Activated T-cell treated with anti-CD3 and anti-CD28 coated beads, Interleukin-2, amount 50 U/mL, for 4 hours (primary cell): ENCODE measurements at regions not wholly inside any gene's neighbourhood (a gene's known extent, or its start where the extent isn't known, plus 50 kb on each side); places are given as distances from the start of the nearest gene placed in this dataset.
"Not testable (repeated sequence)": the region's sequence is repeated elsewhere in the genome, so short reads cannot be mapped to it uniquely, and the experiment has no call there.

ENCODE experiments used
- ATAC-seq, 2 donors: fragments of 200-7000 bp; cut with Tn5 transposase; one replicate each; pipeline ENCODE4 v1.10.0; 2021
- DNase-seq: peaks from one replicate; pipeline ENCODE4 v3.0.0-alpha.2; 2020
- H3K27me3 Mint-ChIP-seq: one replicate; pipeline ENCODE4 v1.8.0; 2021; ENCODE audit warnings: low read depth, mixed read lengths
- H3K36me3 Mint-ChIP-seq: one replicate; pipeline ENCODE4 v1.8.0; 2022; ENCODE audit warnings: mixed read lengths; ENCODE audit not compliant: insufficient read depth
- H3K4me1 Mint-ChIP-seq: one replicate; pipeline ENCODE4 v1.8.0; 2021; ENCODE audit warnings: low read depth, mixed read lengths
- H3K4me3 Mint-ChIP-seq: one replicate; pipeline ENCODE4 v1.8.0; 2021; ENCODE audit warnings: mild to moderate bottlenecking, moderate library complexity, mixed read lengths
- H3K9me3 Mint-ChIP-seq: one replicate; pipeline ENCODE4 v1.8.0; 2021; ENCODE audit warnings: mixed read lengths

DNA sequence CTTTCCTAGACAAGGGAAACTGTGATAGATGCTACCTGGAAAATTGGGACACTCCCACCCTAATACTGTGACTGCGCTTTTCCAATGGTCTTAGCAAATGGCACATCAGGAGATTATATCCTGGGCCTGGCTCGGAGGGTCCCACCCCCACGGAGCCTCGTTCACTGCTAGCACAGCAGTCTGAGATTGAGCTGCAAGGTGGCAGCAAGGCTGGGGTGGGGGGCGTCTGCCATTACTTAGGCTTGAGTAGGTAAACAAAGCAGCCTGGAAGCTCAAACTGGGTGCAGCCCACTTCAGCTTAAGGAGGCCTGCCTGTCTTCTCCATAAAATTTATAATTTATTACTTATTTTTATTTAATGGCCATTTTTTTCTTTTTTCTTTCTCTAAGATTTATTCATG lies 802.1 kb upstream of the SLC39A10 start:
- DNase-seq (no peak), ATAC-seq (no peak)
- Mint-ChIP-seq H3K27me3 (peaks cover 1% of the 10 kb centered on the region), H3K4me3 (no peak overlapping the region), H3K9me3 (peaks cover 5% of the 10 kb centered on the region), H3K36me3 (no peaks in the 10 kb centered on the region), H3K4me1 (no peaks in the 10 kb centered on the region)

DNA sequence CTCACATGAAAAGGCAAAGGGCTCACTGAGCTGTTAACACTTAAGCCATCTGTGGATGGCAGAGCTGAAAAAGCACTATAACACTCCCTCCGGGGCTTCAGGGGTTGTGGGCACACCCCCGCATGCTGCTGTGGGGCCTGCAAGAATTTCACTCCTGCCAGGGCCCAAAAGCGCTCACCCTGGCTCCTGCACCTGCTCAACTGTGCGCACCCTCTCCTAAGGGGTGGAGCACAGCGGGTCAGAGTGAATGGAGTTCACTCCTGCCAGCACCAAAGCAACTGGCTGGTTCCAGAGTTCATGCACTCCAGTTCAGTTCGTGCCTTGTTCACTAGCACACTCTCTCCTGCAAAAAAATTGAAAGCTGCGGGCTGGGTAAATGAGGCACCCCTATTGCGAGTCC lies 814.2 kb upstream of the SLC39A10 start:
- Mint-ChIP-seq H3K4me3 (no peak overlapping the region), H3K9me3 (no peaks in the 10 kb centered on the region), H3K27me3 (peaks cover 2% of the 10 kb centered on the region), H3K36me3 (no peaks in the 10 kb centered on the region), H3K4me1 (no peaks in the 10 kb centered on the region)
- no peak for DNase-seq
- ATAC-seq, result no peak

DNA sequence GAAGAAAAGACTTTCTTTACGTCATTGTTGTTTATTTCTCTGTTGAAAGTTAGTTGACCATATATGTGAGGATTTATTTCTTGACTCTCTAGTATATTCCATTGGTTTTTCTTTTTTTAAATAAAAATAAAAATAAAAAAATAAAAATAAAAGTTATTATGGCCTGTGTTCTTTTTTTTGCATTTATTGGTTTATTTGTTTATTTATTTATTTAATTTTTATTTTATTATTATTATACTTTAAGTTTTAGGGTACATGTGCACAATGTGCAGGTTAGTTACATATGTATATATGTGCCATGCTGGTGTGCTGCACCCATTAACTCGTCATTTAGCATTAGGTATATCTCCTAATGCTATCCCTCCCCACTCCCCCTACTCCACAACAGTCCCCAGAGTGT lies 822.7 kb upstream of the SLC39A10 start:
- not testable (repeated sequence) for H3K4me3 Mint-ChIP-seq, H3K4me1 Mint-ChIP-seq, H3K9me3 Mint-ChIP-seq, ATAC-seq, H3K36me3 Mint-ChIP-seq, DNase-seq, H3K27me3 Mint-ChIP-seq

GRCh38 chr2:194826241-194826640 lies 830.8 kb upstream of the SLC39A10 start:
- Mint-ChIP-seq H3K27me3 (no peaks in the 10 kb centered on the region), H3K9me3 (no peaks in the 10 kb centered on the region), H3K36me3 (no peaks in the 10 kb centered on the region), H3K4me1 (no peaks in the 10 kb centered on the region), H3K4me3 (no peak overlapping the region)
- ATAC-seq, result no peak
- DNase-seq, result no peak

- no peak overlapping the region for H3K4me3 Mint-ChIP-seq
- no peaks in the 10 kb centered on the region for H3K27me3 Mint-ChIP-seq
- no peaks in the 10 kb centered on the region for H3K36me3 Mint-ChIP-seq
- no peaks in the 10 kb centered on the region for H3K4me1 Mint-ChIP-seq
- ATAC-seq (no peak), DNase-seq (no peak)
- H3K9me3 Mint-ChIP-seq, result no peaks in the 10 kb centered on the region
Observed at GRCh38 chr2:194824450-194824849, 832.6 kb upstream of the SLC39A10 start.

GRCh38 chr2:194822657-194823056 lies 834.4 kb upstream of the SLC39A10 start:
- Mint-ChIP-seq H3K27me3 (no peaks in the 10 kb centered on the region), H3K36me3 (no peaks in the 10 kb centered on the region), H3K4me1 (no peaks in the 10 kb centered on the region), H3K4me3 (no peak overlapping the region), H3K9me3 (no peaks in the 10 kb centered on the region)
- no peak for DNase-seq
- ATAC-seq, result no peak

DNA sequence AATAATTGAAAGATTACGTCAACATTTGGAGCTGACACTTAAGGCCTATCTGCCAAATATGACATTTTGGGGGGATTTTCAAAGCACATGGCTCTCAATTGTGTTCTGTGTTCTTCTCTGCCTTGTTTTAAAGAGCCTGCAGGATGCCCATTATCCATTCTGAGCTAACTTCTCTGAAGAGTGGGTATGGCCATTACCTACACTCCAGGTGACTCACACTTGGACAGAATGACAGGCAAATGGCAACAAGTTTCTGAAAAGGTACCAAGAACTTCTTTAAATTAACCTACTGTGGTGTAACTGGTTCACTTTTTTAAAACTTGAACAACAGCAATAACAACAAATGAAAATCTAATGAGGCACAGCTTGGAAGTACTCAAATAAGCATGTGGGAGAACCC lies 834.9 kb upstream of the SLC39A10 start:
- DNase-seq (no peak), ATAC-seq (no peak)
- no peaks in the 10 kb centered on the region for H3K4me1 Mint-ChIP-seq
- H3K36me3 Mint-ChIP-seq, result no peaks in the 10 kb centered on the region
- H3K27me3 Mint-ChIP-seq, result no peaks in the 10 kb centered on the region
- no peaks in the 10 kb centered on the region for H3K9me3 Mint-ChIP-seq
- H3K4me3 Mint-ChIP-seq, result no peak overlapping the region

DNA sequence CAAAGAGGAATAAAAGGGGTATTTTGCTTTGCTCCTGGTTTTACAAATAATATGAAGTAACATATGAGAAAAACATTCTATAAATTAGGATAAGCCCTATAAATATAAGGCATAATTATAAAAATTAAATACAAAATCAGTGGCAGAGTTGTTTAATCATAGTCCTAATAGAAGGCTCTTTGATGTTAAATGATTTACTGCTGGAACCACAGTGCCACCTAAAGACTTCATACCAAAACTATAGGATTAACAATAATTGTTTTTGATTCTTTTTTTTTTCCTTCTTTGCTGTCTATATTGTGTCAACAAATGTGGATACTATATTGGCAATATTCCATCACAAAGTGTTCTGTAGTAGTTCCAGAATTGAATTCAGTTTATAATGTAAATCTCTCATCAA lies 837.7 kb upstream of the SLC39A10 start:
- Mint-ChIP-seq H3K27me3 (no peaks in the 10 kb centered on the region), H3K36me3 (no peaks in the 10 kb centered on the region), H3K4me3 (no peak overlapping the region), H3K9me3 (no peaks in the 10 kb centered on the region), H3K4me1 (no peaks in the 10 kb centered on the region)
- DNase-seq (no peak), ATAC-seq (no peak)

GRCh38 chr2:194815475-194815874 lies 841.6 kb upstream of the SLC39A10 start:
- Mint-ChIP-seq H3K4me3 (no peak overlapping the region), H3K9me3 (no peaks in the 10 kb centered on the region), H3K27me3 (no peaks in the 10 kb centered on the region), H3K36me3 (no peaks in the 10 kb centered on the region), H3K4me1 (no peaks in the 10 kb centered on the region)
- ATAC-seq (no peak), DNase-seq (no peak)

- Mint-ChIP-seq H3K27me3 (no peaks in the 10 kb centered on the region), H3K36me3 (no peaks in the 10 kb centered on the region), H3K9me3 (peaks cover 14% of the 10 kb centered on the region), H3K4me1 (no peaks in the 10 kb centered on the region), H3K4me3 (no peak overlapping the region)
- DNase-seq, result no peak
- no peak for ATAC-seq
Observed at GRCh38 chr2:194802589-194802988, 854.4 kb upstream of the SLC39A10 start.

- not testable (repeated sequence) for H3K4me1 Mint-ChIP-seq, ATAC-seq, H3K4me3 Mint-ChIP-seq, H3K9me3 Mint-ChIP-seq, H3K27me3 Mint-ChIP-seq, DNase-seq, H3K36me3 Mint-ChIP-seq
Observed at GRCh38 chr2:194787071-194787470, 870.0 kb upstream of the SLC39A10 start.

GRCh38 chr2:194771394-194771793 lies 885.6 kb upstream of the SLC39A10 start:
- H3K4me1 Mint-ChIP-seq, H3K4me3 Mint-ChIP-seq, DNase-seq, H3K36me3 Mint-ChIP-seq, ATAC-seq, H3K9me3 Mint-ChIP-seq, H3K27me3 Mint-ChIP-seq: not testable (repeated sequence)

- no peaks in the 10 kb centered on the region for H3K27me3 Mint-ChIP-seq
- H3K4me3 Mint-ChIP-seq, result no peak overlapping the region
- no peaks in the 10 kb centered on the region for H3K36me3 Mint-ChIP-seq
- ATAC-seq (no peak), DNase-seq (no peak)
- H3K4me1 Mint-ChIP-seq, result no peaks in the 10 kb centered on the region
- peaks cover 8% of the 10 kb centered on the region for H3K9me3 Mint-ChIP-seq
Observed at GRCh38 chr2:194769030-194769429, 888.0 kb upstream of the SLC39A10 start.

GRCh38 chr2:194765723-194766122 lies 891.3 kb upstream of the SLC39A10 start:
- H3K4me3 Mint-ChIP-seq, result no peak overlapping the region
- H3K27me3 Mint-ChIP-seq, result no peaks in the 10 kb centered on the region
- no peaks in the 10 kb centered on the region for H3K9me3 Mint-ChIP-seq
- ATAC-seq (no peak), DNase-seq (no peak)
- H3K36me3 Mint-ChIP-seq, result no peaks in the 10 kb centered on the region
- H3K4me1 Mint-ChIP-seq, result no peaks in the 10 kb centered on the region

DNA sequence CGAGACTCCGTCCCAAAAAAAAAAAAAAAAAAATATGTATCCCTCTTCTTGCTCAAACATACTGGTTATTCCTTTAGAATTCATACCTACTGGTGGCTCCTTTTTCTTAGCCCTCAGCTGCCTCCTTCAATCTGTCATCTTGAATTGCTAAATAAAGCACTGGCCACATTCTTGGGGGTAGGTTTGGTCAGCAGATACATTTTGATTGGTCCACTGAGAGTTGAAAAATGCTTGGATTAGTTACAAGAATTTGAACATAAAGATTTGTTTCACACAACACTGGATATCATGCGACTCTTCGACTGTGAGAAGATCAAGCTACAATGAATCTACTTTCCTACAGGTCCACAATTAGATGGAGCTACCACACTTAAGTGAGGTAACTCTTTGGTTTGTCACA lies 906.1 kb upstream of the SLC39A10 start:
- Mint-ChIP-seq H3K36me3 (no peaks in the 10 kb centered on the region), H3K4me3 (no peak overlapping the region), H3K9me3 (no peaks in the 10 kb centered on the region), H3K4me1 (no peaks in the 10 kb centered on the region), H3K27me3 (no peaks in the 10 kb centered on the region)
- DNase-seq (no peak), ATAC-seq (no peak)

- H3K9me3 Mint-ChIP-seq, result no peaks in the 10 kb centered on the region
- no peaks in the 10 kb centered on the region for H3K27me3 Mint-ChIP-seq
- no peak overlapping the region for H3K4me3 Mint-ChIP-seq
- no peak for DNase-seq
- H3K4me1 Mint-ChIP-seq, result no peaks in the 10 kb centered on the region
- H3K36me3 Mint-ChIP-seq, result no peaks in the 10 kb centered on the region
- ATAC-seq, result no peak
Observed at GRCh38 chr2:194745557-194746146, 911.4 kb upstream of the SLC39A10 start.
